ENCODE measurements at regions not wholly inside any gene's neighbourhood (a gene's known extent, or its start where the extent isn't known, plus 50 kb on each side); places are given as distances from the start of the nearest gene placed in this dataset.
"Not testable (repeated sequence)": the region's sequence is repeated elsewhere in the genome, so short reads cannot be mapped to it uniquely, and the experiment has no call there.

DNA sequence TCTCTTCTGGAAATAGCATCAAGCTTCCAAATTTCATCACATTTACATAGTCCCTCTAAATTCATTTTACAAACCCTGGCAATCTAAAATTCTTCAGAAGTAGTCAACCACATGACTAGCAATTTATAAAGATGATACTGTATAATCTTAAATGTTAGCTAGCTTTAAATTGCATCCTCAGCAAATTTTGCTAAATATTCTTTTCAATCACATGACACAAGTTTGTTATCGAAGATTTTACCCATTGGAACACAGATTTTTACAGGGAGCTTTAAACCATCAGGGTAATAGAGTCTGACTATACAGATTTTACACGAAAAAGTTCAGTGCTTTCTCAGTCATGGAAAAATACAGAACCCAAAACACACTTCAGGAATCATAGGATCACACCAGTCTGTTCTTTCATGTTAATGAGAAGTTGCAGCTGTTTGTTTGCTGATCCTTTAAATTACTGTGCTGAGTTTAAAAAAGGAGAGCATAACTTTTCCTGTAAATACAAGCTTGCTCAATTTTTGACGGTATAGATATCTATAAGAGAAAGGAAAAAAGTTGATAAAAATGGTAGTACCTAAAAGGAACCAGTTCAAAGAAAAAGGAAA lies 445.8 kb upstream of the ADGRB3 start:
- Histone ChIP-seq H3K4me1 (replicated peaks) (no peaks in the 10 kb centered on the region), H3K9me3 (no peaks in the 10 kb centered on the region), H3K27me3 (replicated peaks; ENCODE audit: insufficient read depth) (no peaks in the 10 kb centered on the region), H3K4me3 (no peak overlapping the region), H3K36me3 (no peaks in the 10 kb centered on the region), H3K27ac (no peak overlapping the region)
- intact Hi-C loops (cut with DNase I), result no loop called here
- TF ChIP-seq, protein P1, sequence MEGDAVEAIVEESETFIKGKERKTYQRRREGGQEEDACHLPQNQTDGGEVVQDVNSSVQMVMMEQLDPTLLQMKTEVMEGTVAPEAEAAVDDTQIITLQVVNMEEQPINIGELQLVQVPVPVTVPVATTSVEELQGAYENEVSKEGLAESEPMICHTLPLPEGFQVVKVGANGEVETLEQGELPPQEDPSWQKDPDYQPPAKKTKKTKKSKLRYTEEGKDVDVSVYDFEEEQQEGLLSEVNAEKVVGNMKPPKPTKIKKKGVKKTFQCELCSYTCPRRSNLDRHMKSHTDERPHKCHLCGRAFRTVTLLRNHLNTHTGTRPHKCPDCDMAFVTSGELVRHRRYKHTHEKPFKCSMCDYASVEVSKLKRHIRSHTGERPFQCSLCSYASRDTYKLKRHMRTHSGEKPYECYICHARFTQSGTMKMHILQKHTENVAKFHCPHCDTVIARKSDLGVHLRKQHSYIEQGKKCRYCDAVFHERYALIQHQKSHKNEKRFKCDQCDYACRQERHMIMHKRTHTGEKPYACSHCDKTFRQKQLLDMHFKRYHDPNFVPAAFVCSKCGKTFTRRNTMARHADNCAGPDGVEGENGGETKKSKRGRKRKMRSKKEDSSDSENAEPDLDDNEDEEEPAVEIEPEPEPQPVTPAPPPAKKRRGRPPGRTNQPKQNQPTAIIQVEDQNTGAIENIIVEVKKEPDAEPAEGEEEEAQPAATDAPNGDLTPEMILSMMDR (IDR thresholded peaks at IDR 0.05), result no peak
- TF ChIP-seq POLR2A (IDR thresholded peaks at IDR 0.05) (no peak), POLR2AphosphoS5 (IDR thresholded peaks at IDR 0.05) (no peak)
- no peak for DNase-seq (ENCODE audit: low spot score)
- WGBS, result 53% methylated on average over 3 of the region's 3 CpGs

DNA sequence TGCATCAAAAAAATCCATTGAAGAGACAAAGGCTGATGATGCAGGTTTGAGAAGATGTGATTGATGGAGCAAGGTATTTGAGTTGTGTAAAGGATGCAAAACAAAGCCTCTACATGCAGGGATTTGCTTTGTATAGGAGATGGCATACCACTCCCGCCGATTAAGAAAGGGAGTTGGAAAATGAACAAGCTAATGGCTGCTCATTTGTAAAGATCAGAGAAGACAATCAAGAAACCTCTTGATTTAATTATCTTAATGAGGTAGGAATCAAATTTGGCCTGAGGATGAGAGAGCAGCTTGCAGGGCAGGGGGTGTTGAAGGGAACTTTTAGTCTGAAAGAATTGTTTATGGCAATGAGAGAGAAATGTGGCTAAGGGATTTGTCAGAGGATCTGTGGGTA lies 448.2 kb upstream of the ADGRB3 start:
- Histone ChIP-seq H3K9me3 (no peaks in the 10 kb centered on the region), H3K4me1 (replicated peaks) (no peaks in the 10 kb centered on the region), H3K27ac (no peak overlapping the region), H3K36me3 (no peaks in the 10 kb centered on the region), H3K27me3 (replicated peaks; ENCODE audit: insufficient read depth) (no peaks in the 10 kb centered on the region), H3K4me3 (no peak overlapping the region)
- intact Hi-C loops (cut with DNase I), result no loop called here
- TF ChIP-seq, protein P1 (IDR thresholded peaks at IDR 0.05), result no peak
- TF ChIP-seq POLR2AphosphoS5 (IDR thresholded peaks at IDR 0.05) (no peak), POLR2A (IDR thresholded peaks at IDR 0.05) (no peak)
- DNase-seq (ENCODE audit: low spot score), result no peak
- 95% methylated on average over 2 of the region's 2 CpGs for WGBS

DNA sequence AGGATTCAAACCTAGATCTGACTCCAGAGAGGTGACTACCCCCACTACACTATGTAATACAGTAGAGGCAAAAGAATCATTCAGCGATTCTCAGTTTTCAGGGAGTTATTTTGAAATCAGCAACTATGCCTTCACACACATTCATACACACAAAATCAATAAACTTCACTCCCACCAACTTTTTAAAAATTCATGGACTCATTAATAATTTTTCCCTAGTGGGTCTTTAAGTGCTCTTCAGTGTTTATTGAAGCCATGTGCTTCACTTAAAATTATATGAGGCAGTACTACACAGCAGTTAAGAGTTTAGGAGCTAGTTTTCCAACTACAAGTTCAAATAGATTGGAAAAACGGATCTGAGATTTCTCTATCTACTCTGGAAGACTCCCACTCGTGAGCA lies 452.7 kb upstream of the ADGRB3 start:
- 63% methylated on average over 3 of the region's 3 CpGs for WGBS
- no peaks in the 10 kb centered on the region for H3K27me3 ChIP-seq (replicated peaks; ENCODE audit: insufficient read depth)
- H3K36me3 ChIP-seq, result no peaks in the 10 kb centered on the region
- no peaks in the 10 kb centered on the region for H3K4me1 ChIP-seq (replicated peaks)
- H3K4me3 ChIP-seq, result no peak overlapping the region
- TF ChIP-seq POLR2AphosphoS5 (IDR thresholded peaks at IDR 0.05) (no peak), POLR2A (IDR thresholded peaks at IDR 0.05) (no peak)
- TF ChIP-seq, protein P1 (IDR thresholded peaks at IDR 0.05), result no peak
- no peak overlapping the region for H3K27ac ChIP-seq
- no peak for DNase-seq (ENCODE audit: low spot score)
- intact Hi-C loops (cut with DNase I), result no loop called here
- no peaks in the 10 kb centered on the region for H3K9me3 ChIP-seq

DNA sequence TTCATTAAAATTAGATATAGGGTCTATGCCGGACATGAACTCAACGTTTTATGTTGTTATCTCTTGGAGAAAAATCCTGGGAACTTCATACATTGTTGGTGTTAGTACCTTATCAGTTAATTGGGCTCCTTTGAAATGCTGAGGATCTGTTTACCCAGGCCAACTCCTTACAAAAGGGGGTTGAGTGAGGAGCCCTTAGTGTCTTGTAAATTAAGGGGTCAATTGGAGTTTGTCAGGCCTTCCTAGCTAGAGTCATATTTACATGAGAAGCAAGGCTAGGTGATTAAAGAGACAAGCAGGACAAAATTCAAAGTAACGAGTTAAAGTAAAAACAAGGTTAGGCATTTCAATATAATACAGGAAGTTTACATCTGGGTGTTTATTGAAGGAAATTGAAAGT lies 454.1 kb upstream of the ADGRB3 start:
- H3K4me1 ChIP-seq (replicated peaks); H3K4me3 ChIP-seq; DNase-seq (ENCODE audit: low spot score); H3K36me3 ChIP-seq; intact Hi-C loops (cut with DNase I); H3K27me3 ChIP-seq (replicated peaks; ENCODE audit: insufficient read depth); H3K9me3 ChIP-seq; H3K27ac ChIP-seq: not testable (repeated sequence)
- 32% methylated on average over 3 of the region's 3 CpGs for WGBS

DNA sequence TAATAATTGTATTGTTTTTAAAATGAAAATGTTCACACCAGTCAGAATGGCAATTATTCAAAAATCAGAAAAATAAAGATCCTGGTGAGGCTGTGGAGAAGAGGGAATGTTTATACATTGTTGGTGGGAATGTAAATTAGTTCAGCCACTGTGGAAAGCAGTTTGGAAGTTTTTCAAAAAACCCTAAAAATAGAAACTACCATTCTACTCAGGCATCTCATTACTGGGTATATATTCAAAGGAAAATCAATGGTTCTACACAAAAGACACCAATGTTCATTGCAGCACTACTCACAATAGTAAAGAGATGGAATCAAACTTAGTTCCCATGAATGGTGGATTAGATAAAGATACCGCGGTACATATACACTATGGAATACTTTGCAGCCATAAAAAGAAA lies 461.5 kb upstream of the ADGRB3 start:
- 83% methylated on average over 2 of the region's 2 CpGs for WGBS
- no peak for DNase-seq (ENCODE audit: low spot score)
- TF ChIP-seq POLR2AphosphoS5 (IDR thresholded peaks at IDR 0.05) (no peak), POLR2A (IDR thresholded peaks at IDR 0.05) (no peak)
- TF ChIP-seq, protein P1 (IDR thresholded peaks at IDR 0.05), result no peak
- no peaks in the 10 kb centered on the region for H3K4me1 ChIP-seq (replicated peaks)
- intact Hi-C loops (cut with DNase I), result no loop called here
- H3K9me3 ChIP-seq, result no peaks in the 10 kb centered on the region
- H3K27ac ChIP-seq, result no peak overlapping the region
- H3K36me3 ChIP-seq, result no peaks in the 10 kb centered on the region
- no peak overlapping the region for H3K4me3 ChIP-seq
- H3K27me3 ChIP-seq (replicated peaks; ENCODE audit: insufficient read depth), result no peaks in the 10 kb centered on the region

All from prostate gland (tissue), 2 donors.